Osteoblast (primary cell): ENCODE measurements at regions not wholly inside any gene's neighbourhood (a gene's known extent, or its start where the extent isn't known, plus 50 kb on each side); places are given as distances from the start of the nearest gene placed in this dataset.

Experiments
- DNase-seq: peaks from one replicate; pipeline ENCODE4 v3.0.0; 2011; ENCODE audit warnings: low spot score, mixed read lengths; ENCODE audit not compliant: insufficient read length; ENCODE audit errors: missing footprints
- H2AFZ ChIP-seq: 2 replicates; pipeline ENCODE4 v1.6.0; 2011; ENCODE audit warnings: mild to moderate bottlenecking, low read length
- H3K27ac ChIP-seq: 2 replicates; pipeline ENCODE4 v1.5.1; 2011; ENCODE audit warnings: mild to moderate bottlenecking, low read depth, low read length, moderate library complexity
- H3K27me3 ChIP-seq: 2 replicates; pipeline ENCODE4 v1.6.0; 2012; ENCODE audit warnings: mild to moderate bottlenecking, control low read depth, inconsistent platforms, low read length, moderate library complexity; ENCODE audit not compliant: insufficient read depth
- H3K36me3 ChIP-seq: 2 replicates; pipeline ENCODE4 v1.5.1; 2011; ENCODE audit warnings: mild to moderate bottlenecking, low read length, control low read depth, moderate library complexity; ENCODE audit not compliant: insufficient read depth
- H3K4me1 ChIP-seq: 2 replicates; pipeline ENCODE4 v1.5.1; 2011; ENCODE audit warnings: mild to moderate bottlenecking, low read length, control low read depth, moderate library complexity; ENCODE audit not compliant: insufficient read depth
- H3K4me2 ChIP-seq: 2 replicates; pipeline ENCODE4 v1.6.0; 2011; ENCODE audit warnings: mild to moderate bottlenecking, low read length; ENCODE audit not compliant: insufficient read depth
- H3K4me3 ChIP-seq: fragments of 200-600 bp; sonication (generic); 3 replicates; pipeline ENCODE4 v1.5.1; 2012; ENCODE audit warnings: mild to moderate bottlenecking, low read length, inconsistent platforms; ENCODE audit not compliant: insufficient read depth
- H3K79me2 ChIP-seq: 2 replicates; pipeline ENCODE4 v1.6.0; 2012; ENCODE audit warnings: mild to moderate bottlenecking, low read length, control low read depth, inconsistent platforms; ENCODE audit not compliant: insufficient read depth
- H3K9me3 ChIP-seq: 2 replicates; pipeline ENCODE4 v1.5.1; 2011; ENCODE audit warnings: low read depth, low read length, control low read depth
- H4K20me1 ChIP-seq: 2 replicates; pipeline ENCODE4 v1.6.0; 2012; ENCODE audit warnings: mild to moderate bottlenecking, low read length, control low read depth; ENCODE audit not compliant: insufficient read depth
- TF ChIP-seq, protein P1 (sequence below): IDR thresholded peaks from 2 replicates; pipeline ENCODE4 v1.5.1; 2011; ENCODE audit warnings: mild to moderate bottlenecking, low read depth, low read length, moderate library complexity; ENCODE audit errors: extremely low read depth

DNA sequence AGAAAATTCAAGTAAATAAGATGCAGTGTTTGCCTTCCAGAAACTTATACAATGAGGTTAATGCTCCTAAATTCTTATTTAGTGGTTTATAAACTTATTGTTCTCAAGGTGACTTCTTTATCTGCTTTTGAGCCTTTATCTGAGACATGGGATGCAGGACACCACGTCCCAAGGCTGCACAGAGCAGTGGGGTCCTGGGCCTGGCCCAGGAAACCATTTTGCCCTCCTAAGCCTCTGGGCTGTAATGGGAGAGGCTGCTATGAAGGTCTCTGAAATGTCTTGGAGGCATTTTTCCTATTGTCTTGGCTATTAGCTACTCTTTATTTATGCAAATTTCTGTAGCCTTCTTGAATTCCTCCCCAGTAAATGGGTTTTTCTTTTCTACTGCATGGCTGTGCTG is 652.6 kb upstream of the SETBP1 start:
- no peaks in the 10 kb centered on the region for H3K9me3 ChIP-seq
- no peaks in the 10 kb centered on the region for H3K79me2 ChIP-seq
- no peak overlapping the region for H3K27ac ChIP-seq
- H3K36me3 ChIP-seq: no peaks in the 10 kb centered on the region
- no peak overlapping the region for H3K4me2 ChIP-seq
- DNase-seq: no peak
- H2AFZ ChIP-seq: no peak overlapping the region
- H3K4me1 ChIP-seq: no peaks in the 10 kb centered on the region
- no peak overlapping the region for H3K4me3 ChIP-seq
- H3K27me3 ChIP-seq: no peaks in the 10 kb centered on the region
- no peaks in the 10 kb centered on the region for H4K20me1 ChIP-seq
- TF ChIP-seq, protein P1, sequence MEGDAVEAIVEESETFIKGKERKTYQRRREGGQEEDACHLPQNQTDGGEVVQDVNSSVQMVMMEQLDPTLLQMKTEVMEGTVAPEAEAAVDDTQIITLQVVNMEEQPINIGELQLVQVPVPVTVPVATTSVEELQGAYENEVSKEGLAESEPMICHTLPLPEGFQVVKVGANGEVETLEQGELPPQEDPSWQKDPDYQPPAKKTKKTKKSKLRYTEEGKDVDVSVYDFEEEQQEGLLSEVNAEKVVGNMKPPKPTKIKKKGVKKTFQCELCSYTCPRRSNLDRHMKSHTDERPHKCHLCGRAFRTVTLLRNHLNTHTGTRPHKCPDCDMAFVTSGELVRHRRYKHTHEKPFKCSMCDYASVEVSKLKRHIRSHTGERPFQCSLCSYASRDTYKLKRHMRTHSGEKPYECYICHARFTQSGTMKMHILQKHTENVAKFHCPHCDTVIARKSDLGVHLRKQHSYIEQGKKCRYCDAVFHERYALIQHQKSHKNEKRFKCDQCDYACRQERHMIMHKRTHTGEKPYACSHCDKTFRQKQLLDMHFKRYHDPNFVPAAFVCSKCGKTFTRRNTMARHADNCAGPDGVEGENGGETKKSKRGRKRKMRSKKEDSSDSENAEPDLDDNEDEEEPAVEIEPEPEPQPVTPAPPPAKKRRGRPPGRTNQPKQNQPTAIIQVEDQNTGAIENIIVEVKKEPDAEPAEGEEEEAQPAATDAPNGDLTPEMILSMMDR: no peak

DNA sequence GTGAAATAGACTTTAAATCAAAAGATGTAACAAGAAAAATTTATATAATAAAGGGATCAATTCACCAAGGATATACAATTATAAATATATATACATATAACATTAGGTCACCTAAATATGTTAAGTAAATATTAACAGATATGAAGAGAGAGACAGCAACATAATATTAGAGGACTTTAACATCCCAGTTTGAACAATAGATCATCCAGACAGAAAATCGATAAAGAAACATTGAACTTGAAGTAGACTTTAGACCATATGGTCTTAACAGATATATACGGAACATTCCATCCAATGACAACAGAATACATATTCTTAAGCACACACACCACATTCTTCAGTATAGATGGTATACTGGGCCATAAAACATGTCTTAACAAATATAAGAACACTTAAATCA is 649.6 kb upstream of the SETBP1 start:
- DNase-seq: no peak
- Histone ChIP-seq H2AFZ (no peak overlapping the region), H3K4me1 (no peaks in the 10 kb centered on the region), H3K27ac (no peak overlapping the region), H3K36me3 (no peaks in the 10 kb centered on the region), H3K27me3 (no peaks in the 10 kb centered on the region), H4K20me1 (no peaks in the 10 kb centered on the region), H3K4me2 (no peak overlapping the region), H3K9me3 (no peaks in the 10 kb centered on the region), H3K79me2 (no peaks in the 10 kb centered on the region), H3K4me3 (no peak overlapping the region)
- TF ChIP-seq, protein P1: no peak

DNA sequence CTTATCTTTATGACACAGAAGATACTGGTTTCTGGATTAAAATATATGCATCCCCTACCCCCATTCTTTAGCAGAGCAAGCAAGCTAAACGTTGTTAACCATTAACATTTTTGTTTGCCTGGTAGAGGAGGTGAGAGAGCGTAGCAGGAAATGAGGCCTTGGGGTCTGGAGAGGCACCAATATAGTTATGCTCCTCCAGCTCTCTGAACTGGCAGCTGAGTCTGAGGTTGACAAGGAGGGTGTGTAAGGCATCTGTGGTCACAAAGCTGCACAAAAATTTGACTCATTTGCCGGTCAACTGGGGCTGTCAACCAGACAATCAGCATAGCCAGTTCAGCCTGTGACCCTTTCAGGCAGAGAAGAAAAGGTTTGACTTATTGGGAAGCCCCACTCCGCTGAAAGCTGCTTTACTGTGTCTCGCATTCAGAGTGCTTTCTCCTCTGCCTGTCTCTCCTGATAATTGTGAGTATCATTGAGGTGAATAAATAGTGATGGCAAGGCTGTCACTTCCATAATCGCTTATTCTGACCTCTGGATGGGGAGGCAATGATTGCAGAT is 647.5 kb upstream of the SETBP1 start:
- Histone ChIP-seq H3K27me3 (no peaks in the 10 kb centered on the region), H2AFZ (no peak overlapping the region), H3K27ac (no peak overlapping the region), H3K4me2 (no peak overlapping the region), H4K20me1 (no peaks in the 10 kb centered on the region), H3K36me3 (no peaks in the 10 kb centered on the region), H3K79me2 (no peaks in the 10 kb centered on the region), H3K4me3 (no peak overlapping the region), H3K9me3 (no peaks in the 10 kb centered on the region), H3K4me1 (no peaks in the 10 kb centered on the region)
- DNase-seq: no peak
- TF ChIP-seq, protein P1: no peak

DNA sequence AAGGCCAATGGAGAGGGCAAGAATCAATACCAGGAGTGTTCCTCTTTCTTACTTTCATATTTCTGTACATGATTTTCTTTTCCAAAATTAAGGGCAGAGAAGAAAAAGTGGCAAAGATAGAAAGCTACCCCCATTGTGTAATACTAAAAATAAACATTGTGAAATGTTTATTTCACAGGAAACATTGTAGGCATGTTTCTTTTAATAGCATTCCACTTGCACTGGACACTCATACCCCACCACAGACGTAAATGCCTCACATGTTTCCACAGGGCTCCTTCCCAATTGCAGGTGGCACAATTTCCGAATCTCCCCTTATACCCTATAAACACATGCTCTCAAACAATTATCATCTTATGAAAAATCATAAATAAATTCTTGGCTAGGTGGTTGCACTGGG is 645.1 kb upstream of the SETBP1 start:
- H3K27me3 ChIP-seq: no peaks in the 10 kb centered on the region
- no peaks in the 10 kb centered on the region for H3K4me1 ChIP-seq
- TF ChIP-seq, protein P1: no peak
- no peaks in the 10 kb centered on the region for H3K36me3 ChIP-seq
- H3K4me2 ChIP-seq: no peak overlapping the region
- no peak for DNase-seq
- H3K9me3 ChIP-seq: no peaks in the 10 kb centered on the region
- H3K79me2 ChIP-seq: no peaks in the 10 kb centered on the region
- no peaks in the 10 kb centered on the region for H4K20me1 ChIP-seq
- no peak overlapping the region for H2AFZ ChIP-seq
- no peak overlapping the region for H3K27ac ChIP-seq
- H3K4me3 ChIP-seq: no peak overlapping the region
